Tibial nerve (tissue), 4 donors: ENCODE measurements at regions not wholly inside any gene's neighbourhood (a gene's known extent, or its start where the extent isn't known, plus 50 kb on each side); places are given as distances from the start of the nearest gene placed in this dataset.

Source experiments
- EP300 ChIP-seq, 2 donors: sonication (generic); formaldehyde crosslinking; IDR thresholded peaks; one replicate each; pipeline ENCODE4 v1.6.1; 2017; ENCODE audit warnings: antibody characterized with exemption in 2 of 2, mild to moderate bottlenecking in 1 of 2
- POLR2A ChIP-seq, 2 donors: fragments of 450-650 bp; IDR thresholded peaks; one replicate each; pipeline ENCODE4 v1.6.1; 2017; ENCODE audit warnings: antibody characterized with exemption in 2 of 2, mild to moderate bottlenecking in 2 of 2, moderate library complexity in 2 of 2
- TF ChIP-seq, protein P1 (sequence below), 5 experiments: fragments of 200-600 bp in 3 of 5; fragments of 450-650 bp in 2 of 5; sonication (generic) in 3 of 5; IDR thresholded peaks; one replicate each; pipeline ENCODE4 v1.5.1; 2016 to 2019; ENCODE audit warnings: antibody characterized with exemption in 5 of 5, mild to moderate bottlenecking in 3 of 5, moderate library complexity in 2 of 5

- TF ChIP-seq, protein P1, sequence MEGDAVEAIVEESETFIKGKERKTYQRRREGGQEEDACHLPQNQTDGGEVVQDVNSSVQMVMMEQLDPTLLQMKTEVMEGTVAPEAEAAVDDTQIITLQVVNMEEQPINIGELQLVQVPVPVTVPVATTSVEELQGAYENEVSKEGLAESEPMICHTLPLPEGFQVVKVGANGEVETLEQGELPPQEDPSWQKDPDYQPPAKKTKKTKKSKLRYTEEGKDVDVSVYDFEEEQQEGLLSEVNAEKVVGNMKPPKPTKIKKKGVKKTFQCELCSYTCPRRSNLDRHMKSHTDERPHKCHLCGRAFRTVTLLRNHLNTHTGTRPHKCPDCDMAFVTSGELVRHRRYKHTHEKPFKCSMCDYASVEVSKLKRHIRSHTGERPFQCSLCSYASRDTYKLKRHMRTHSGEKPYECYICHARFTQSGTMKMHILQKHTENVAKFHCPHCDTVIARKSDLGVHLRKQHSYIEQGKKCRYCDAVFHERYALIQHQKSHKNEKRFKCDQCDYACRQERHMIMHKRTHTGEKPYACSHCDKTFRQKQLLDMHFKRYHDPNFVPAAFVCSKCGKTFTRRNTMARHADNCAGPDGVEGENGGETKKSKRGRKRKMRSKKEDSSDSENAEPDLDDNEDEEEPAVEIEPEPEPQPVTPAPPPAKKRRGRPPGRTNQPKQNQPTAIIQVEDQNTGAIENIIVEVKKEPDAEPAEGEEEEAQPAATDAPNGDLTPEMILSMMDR (IDR thresholded peaks at IDR 0.05) = no peak
- TF ChIP-seq POLR2A (IDR thresholded peaks at IDR 0.05) = no peak
- TF ChIP-seq EP300 (IDR thresholded peaks at IDR 0.05) = no peak
Measured at GRCh38 chr1:58293388-58293787, 253.1 kb downstream of the OMA1 start.
